Tibial artery (tissue), 4 donors: ENCODE measurements at regions not wholly inside any gene's neighbourhood (a gene's known extent, or its start where the extent isn't known, plus 50 kb on each side); places are given as distances from the start of the nearest gene placed in this dataset.
"Not testable (repeated sequence)": the region's sequence is repeated elsewhere in the genome, so short reads cannot be mapped to it uniquely, and the experiment has no call there.

Source experiments
- DNase-seq, 2 donors: peaks; one replicate each; pipeline ENCODE4 v3.0.0-alpha.2; 2019
- H3K27ac ChIP-seq, 2 donors: fragments of 200-600 bp; sonication (generic) in 1 of 2; 1 replicate in 1 of 2; 2 replicates in 1 of 2; pipeline ENCODE4 v1.5.1; 2018 to 2019; ENCODE audit warnings: mild to moderate bottlenecking in 1 of 2
- H3K27me3 ChIP-seq, 2 donors: fragments of 200-600 bp; sonication (generic) in 1 of 2; one replicate each; pipeline versions ENCODE4 v1.5.1 to v1.6.0; 2016 to 2019
- H3K36me3 ChIP-seq, 3 donors: fragments of 200-600 bp; sonication (generic) in 2 of 3; one replicate each; pipeline ENCODE4 v1.5.1; 2016 to 2019; ENCODE audit warnings: mild to moderate bottlenecking in 2 of 3
- H3K4me1 ChIP-seq, 4 donors: fragments of 200-600 bp; sonication (generic) in 2 of 4; 1 replicate in 3 of 4; 2 replicates in 1 of 4; pipeline ENCODE4 v1.5.1; 2016 to 2019
- H3K4me3 ChIP-seq, 2 donors: fragments of 200-600 bp; sonication (generic) in 1 of 2; 1 replicate in 1 of 2; 2 replicates in 1 of 2; pipeline ENCODE4 v1.5.1; 2018 to 2019; ENCODE audit warnings: mild to moderate bottlenecking in 2 of 2
- H3K9me3 ChIP-seq, 3 donors: fragments of 200-600 bp; sonication (generic) in 1 of 3; one replicate each; pipeline ENCODE4 v1.5.1; 2016 to 2019
- intact Hi-C: fragments of 100-400 bp; cut with DNase I; formaldehyde crosslinking; loops from one replicate; pipeline ENCODE4 v1.15.0; 2023; ENCODE audit warnings: low total_unique reads
- TF ChIP-seq, protein P1 (sequence below), 2 experiments: fragments of 200-600 bp in 1 of 2; fragments of 450-650 bp in 1 of 2; IDR thresholded peaks; one replicate each; pipeline ENCODE4 v1.5.1; 2017 to 2019; ENCODE audit warnings: antibody characterized with exemption in 2 of 2, mild to moderate bottlenecking in 1 of 2, moderate library complexity in 1 of 2

DNA sequence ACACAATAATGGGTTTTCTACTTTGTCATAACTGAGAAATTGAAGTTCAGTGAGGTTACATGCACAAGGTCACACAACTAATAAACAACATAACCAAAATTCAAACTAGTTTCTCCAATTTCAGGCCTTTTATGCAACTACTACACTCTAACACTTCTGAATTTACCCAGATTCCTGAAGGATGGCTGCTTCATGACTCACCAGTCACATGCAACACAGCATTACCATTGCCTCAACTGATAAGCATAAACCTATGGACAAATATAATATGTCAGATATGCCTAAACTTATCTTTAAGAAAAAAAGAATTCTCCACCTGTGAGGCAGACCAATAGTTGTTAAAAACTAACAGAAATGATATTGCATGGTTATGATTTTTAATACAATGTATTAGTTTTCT is 586.5 kb upstream of the SLC8A1 start:
- intact Hi-C loops, result no loop called here
- no peak for DNase-seq
- H3K36me3 ChIP-seq, result no peaks in the 10 kb centered on the region
- no peaks in the 10 kb centered on the region for H3K27me3 ChIP-seq
- no peak overlapping the region for H3K27ac ChIP-seq
- TF ChIP-seq, protein P1, sequence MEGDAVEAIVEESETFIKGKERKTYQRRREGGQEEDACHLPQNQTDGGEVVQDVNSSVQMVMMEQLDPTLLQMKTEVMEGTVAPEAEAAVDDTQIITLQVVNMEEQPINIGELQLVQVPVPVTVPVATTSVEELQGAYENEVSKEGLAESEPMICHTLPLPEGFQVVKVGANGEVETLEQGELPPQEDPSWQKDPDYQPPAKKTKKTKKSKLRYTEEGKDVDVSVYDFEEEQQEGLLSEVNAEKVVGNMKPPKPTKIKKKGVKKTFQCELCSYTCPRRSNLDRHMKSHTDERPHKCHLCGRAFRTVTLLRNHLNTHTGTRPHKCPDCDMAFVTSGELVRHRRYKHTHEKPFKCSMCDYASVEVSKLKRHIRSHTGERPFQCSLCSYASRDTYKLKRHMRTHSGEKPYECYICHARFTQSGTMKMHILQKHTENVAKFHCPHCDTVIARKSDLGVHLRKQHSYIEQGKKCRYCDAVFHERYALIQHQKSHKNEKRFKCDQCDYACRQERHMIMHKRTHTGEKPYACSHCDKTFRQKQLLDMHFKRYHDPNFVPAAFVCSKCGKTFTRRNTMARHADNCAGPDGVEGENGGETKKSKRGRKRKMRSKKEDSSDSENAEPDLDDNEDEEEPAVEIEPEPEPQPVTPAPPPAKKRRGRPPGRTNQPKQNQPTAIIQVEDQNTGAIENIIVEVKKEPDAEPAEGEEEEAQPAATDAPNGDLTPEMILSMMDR (IDR thresholded peaks at IDR 0.05), result no peak
- H3K9me3 ChIP-seq, result no peaks in the 10 kb centered on the region
- H3K4me3 ChIP-seq, result no peak overlapping the region
- no peaks in the 10 kb centered on the region for H3K4me1 ChIP-seq

DNA sequence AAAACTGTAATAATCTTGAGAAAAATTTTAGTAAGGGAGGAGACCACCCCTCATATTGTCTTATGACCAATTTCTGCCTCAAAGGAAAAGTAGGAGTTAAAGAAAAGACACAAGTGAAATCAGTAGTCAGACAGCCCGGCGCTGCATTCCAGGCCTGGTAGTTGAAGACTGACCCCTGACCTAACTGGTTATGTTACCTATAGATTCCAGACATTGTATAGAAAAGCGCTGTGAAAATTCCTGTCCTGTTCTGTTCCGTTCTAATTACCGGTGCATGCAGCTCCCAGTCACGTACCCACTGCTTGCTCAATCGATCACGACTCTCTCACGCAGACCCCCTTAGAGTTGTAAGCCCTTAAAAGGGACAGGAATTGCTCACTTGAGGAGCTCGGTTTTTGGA is 587.9 kb upstream of the SLC8A1 start:
- H3K4me1 ChIP-seq, DNase-seq, H3K9me3 ChIP-seq, H3K27ac ChIP-seq, intact Hi-C loops, H3K4me3 ChIP-seq, H3K27me3 ChIP-seq, H3K36me3 ChIP-seq: not testable (repeated sequence)

DNA sequence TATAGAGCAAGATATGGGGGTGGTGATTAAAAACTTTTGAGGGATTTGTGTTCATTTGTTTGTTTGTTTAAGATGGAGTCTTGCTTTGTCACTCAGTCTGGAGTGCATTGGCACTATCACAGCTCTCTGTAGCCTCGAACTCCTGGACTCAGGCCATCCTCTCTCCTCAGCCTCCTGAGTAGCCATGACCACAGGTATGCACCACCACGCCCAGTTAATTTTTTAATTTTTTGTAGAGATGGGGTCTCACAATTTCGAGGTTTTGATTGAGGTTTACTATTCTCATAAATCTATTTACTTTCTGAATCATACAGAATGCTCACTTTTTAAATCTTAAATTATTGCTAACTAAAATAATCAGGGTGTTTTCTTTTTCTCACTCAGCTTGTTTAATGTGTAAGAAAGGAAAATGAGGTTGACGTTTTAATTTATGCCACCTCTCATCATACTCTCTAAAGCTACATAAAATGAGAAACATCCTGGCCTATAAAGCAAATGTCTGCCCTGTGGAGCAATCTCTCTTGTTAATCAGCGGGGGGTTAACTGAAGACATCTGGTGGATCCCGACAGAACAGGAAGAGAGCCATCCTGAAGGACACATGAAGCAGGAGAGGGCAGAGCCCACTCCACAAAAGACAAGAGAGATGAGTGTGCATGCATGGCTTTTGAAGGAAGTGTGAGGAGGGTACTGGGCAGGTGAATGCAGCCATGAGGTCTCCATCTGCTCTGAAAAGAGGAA is 589.1 kb upstream of the SLC8A1 start:
- no peaks in the 10 kb centered on the region for H3K4me1 ChIP-seq
- no peaks in the 10 kb centered on the region for H3K9me3 ChIP-seq
- no peaks in the 10 kb centered on the region for H3K27me3 ChIP-seq
- DNase-seq, result no peak
- H3K36me3 ChIP-seq, result no peaks in the 10 kb centered on the region
- TF ChIP-seq, protein P1 (IDR thresholded peaks at IDR 0.05), result no peak
- no peak overlapping the region for H3K27ac ChIP-seq
- H3K4me3 ChIP-seq, result no peak overlapping the region
- intact Hi-C loops, result no loop called here

DNA sequence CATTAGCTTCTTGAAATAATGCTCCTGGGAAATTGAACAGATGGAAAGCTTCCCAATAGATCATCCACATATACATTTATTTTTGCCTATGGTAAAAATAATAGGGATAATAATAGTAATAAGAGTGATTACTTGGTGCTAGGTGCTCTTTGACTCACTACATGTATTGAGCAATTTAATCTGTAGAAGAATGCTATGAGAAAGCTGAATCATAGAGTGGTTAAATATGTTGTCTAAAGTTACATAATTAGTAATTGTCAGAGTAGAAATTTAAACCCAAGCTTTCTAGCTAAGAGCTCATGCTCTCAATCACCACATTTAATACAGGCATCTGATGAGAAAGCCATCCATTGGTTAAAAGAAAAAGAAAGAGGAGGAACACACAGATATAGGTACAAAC is 590.5 kb upstream of the SLC8A1 start:
- Histone ChIP-seq H3K9me3 (no peaks in the 10 kb centered on the region), H3K4me1 (no peaks in the 10 kb centered on the region), H3K36me3 (no peaks in the 10 kb centered on the region), H3K27me3 (no peaks in the 10 kb centered on the region), H3K4me3 (no peak overlapping the region), H3K27ac (no peak overlapping the region)
- DNase-seq, result no peak
- intact Hi-C loops, result no loop called here
- TF ChIP-seq, protein P1 (IDR thresholded peaks at IDR 0.05), result no peak

DNA sequence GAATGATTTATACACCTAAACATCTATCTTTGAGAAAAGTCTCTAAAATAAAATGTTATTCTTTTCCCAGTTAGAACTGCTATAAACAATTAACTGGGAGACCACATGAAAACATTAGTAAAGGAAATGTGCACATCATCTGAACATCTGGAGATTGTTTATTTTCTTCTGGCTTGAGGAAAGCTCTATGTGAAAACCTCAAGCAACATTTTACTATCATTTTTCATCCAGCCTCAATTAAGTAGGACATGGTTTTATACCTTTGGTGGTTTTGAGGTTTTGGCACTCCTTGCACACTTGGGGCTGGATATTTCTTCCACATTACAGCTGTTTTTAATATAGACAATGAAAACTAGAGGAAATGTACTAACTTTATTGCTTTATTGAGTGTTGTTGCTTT is 609.5 kb upstream of the SLC8A1 start:
- intact Hi-C loops, result no loop called here
- TF ChIP-seq, protein P1 (IDR thresholded peaks at IDR 0.05), result no peak
- no peak overlapping the region for H3K4me3 ChIP-seq
- H3K36me3 ChIP-seq, result no peaks in the 10 kb centered on the region
- no peak for DNase-seq
- H3K9me3 ChIP-seq, result peaks cover 0 to 4% (median 0%) of the 10 kb centered on the region in 3 donors
- no peak overlapping the region for H3K27ac ChIP-seq
- no peaks in the 10 kb centered on the region for H3K4me1 ChIP-seq
- H3K27me3 ChIP-seq, result no peaks in the 10 kb centered on the region

DNA sequence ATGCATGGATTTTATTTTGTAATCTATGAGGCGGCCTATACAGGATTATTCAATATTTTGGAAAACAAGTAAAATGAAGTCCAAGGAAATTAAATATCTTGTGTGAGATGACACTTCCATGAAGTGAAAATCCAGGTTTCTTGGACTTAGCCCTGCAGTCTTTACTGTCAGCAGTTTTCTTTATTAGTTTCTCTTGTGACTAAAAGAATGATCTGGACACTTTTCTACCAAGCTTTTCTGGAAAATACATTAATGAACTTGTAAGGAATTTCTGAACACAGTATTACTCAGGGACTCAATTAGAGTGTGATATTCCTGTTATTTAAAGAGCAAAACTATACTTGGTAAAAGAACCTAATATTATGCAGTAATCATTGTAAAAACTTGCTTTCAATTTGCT is 610.4 kb upstream of the SLC8A1 start:
- intact Hi-C loops, result no loop called here
- no peak overlapping the region for H3K27ac ChIP-seq
- H3K4me1 ChIP-seq, result no peaks in the 10 kb centered on the region
- H3K9me3 ChIP-seq, result no peaks in the 10 kb centered on the region
- TF ChIP-seq, protein P1 (IDR thresholded peaks at IDR 0.05), result no peak
- H3K36me3 ChIP-seq, result no peaks in the 10 kb centered on the region
- DNase-seq, result no peak
- no peak overlapping the region for H3K4me3 ChIP-seq
- no peaks in the 10 kb centered on the region for H3K27me3 ChIP-seq
